Bronchial epithelial cell (primary cell): ENCODE measurements at regions not wholly inside any gene's neighbourhood (a gene's known extent, or its start where the extent isn't known, plus 50 kb on each side); places are given as distances from the start of the nearest gene placed in this dataset.
A peak's percentile ranks its signal among the peaks of the same experiment; 100 is the strongest.

Source experiments
- DNase-seq: peaks from one replicate; pipeline ENCODE4 v3.0.0-alpha.2; 2010; ENCODE audit warnings: low read depth
- FAIRE-seq: peaks from 2 replicates; lab custom pipeline; 2011; peaks lifted over from hg19 to GRCh38; lab: Jason Lieb, UNC
- H3K27me3 ChIP-seq: 2 replicates; pipeline ENCODE4 v1.5.1; 2011; ENCODE audit warnings: low read length; ENCODE audit not compliant: control insufficient read depth, insufficient read depth
- H3K36me3 ChIP-seq: 2 replicates; pipeline ENCODE4 v1.5.1; 2011; ENCODE audit warnings: low read length; ENCODE audit not compliant: control insufficient read depth, insufficient read depth
- H3K4me3 ChIP-seq: 2 replicates; pipeline ENCODE4 v1.5.1; 2011; ENCODE audit warnings: mild to moderate bottlenecking, low read depth, low read length, control low read depth
- CTCF ChIP-seq: IDR thresholded peaks from 2 replicates; pipeline ENCODE4 v1.5.1; 2011; ENCODE audit warnings: mild to moderate bottlenecking, moderate library complexity, low read length, control low read depth, inconsistent platforms; ENCODE audit not compliant: insufficient read depth, severe bottlenecking

GRCh38 chr2:66729416-66730330, 294.7 kb downstream of the MEIS1 start:
- Histone ChIP-seq H3K27me3 (no peaks in the 10 kb centered on the region), H3K4me3 (no peak overlapping the region), H3K36me3 (no peaks in the 10 kb centered on the region)
- FAIRE-seq, result peak; percentile 50
- DNase-seq, result peak; percentile 38
- no peak for TF ChIP-seq CTCF

GRCh38 chr2:66730441-66730840, 295.5 kb downstream of the MEIS1 start:
- Histone ChIP-seq H3K36me3 (no peaks in the 10 kb centered on the region), H3K27me3 (no peaks in the 10 kb centered on the region), H3K4me3 (no peak overlapping the region)
- TF ChIP-seq CTCF, result no peak
- no peak for DNase-seq
- no peak for FAIRE-seq

GRCh38 chr2:66733364-66733999, 298.6 kb downstream of the MEIS1 start:
- FAIRE-seq, result no peak
- TF ChIP-seq CTCF, result no peak

GRCh38 chr2:66748939-66749338, 314.0 kb downstream of the MEIS1 start:
- no peak for DNase-seq
- no peak overlapping the region for H3K4me3 ChIP-seq
- no peak for FAIRE-seq
- no peaks in the 10 kb centered on the region for H3K36me3 ChIP-seq
- no peaks in the 10 kb centered on the region for H3K27me3 ChIP-seq
- no peak for TF ChIP-seq CTCF

More at GRCh38 chr2:66733364-66733999, 298.6 kb downstream of the MEIS1 start:
- Histone ChIP-seq H3K36me3 (no peaks in the 10 kb centered on the region), H3K27me3 (no peaks in the 10 kb centered on the region), H3K4me3 (no peak overlapping the region)
- DNase-seq, result no peak

- FAIRE-seq, result no peak
- no peaks in the 10 kb centered on the region for H3K27me3 ChIP-seq
- no peak for DNase-seq
- no peak for TF ChIP-seq CTCF
- no peaks in the 10 kb centered on the region for H3K36me3 ChIP-seq
- no peak overlapping the region for H3K4me3 ChIP-seq
Observed at GRCh38 chr2:66749566-66749965, 314.6 kb downstream of the MEIS1 start.
